ENCODE measurements at regions not wholly inside any gene's neighbourhood (a gene's known extent, or its start where the extent isn't known, plus 50 kb on each side); places are given as distances from the start of the nearest gene placed in this dataset.

GRCh38 chr11:13082588-13082987 is 73.5 kb downstream of the RASSF10 start:
- no peak for ATAC-seq
- POLR2A ChIA-PET: interaction anchor here (0.6 to 0.7 kb wide), 2 partner anchors 57 to 101 kb away, joined by 3 read pairs; no protein-coding TSS in a partner anchor
- in situ Hi-C loops (cut with MboI): no loop called here

More at GRCh38 chr11:13082588-13082987, 73.5 kb downstream of the RASSF10 start:
- H3K4me1 ChIP-seq (replicated peaks in 1 of 2; ENCODE audit: control insufficient read depth in 2 of 2, insufficient read depth in 2 of 2, low read length in 2 of 2): no peaks in the 10 kb centered on the region
- no peak for DNase-seq (ENCODE audit: extremely low read depth in 1 of 4, low spot score in 3 of 4)
- no peak overlapping the region for H3K4me2 ChIP-seq (ENCODE audit: insufficient read depth, low read length)
- H2AFZ ChIP-seq (ENCODE audit: low read depth, low read length): no peak overlapping the region
- BruUV-seq (replicated peaks): no TSS peak
- peaks cover 0 to 6% of the 10 kb centered on the region in 2 experiments; a peak in 1 of 5 replicates for H3K27me3 ChIP-seq (ENCODE audit: control insufficient read depth in 2 of 2, insufficient read depth in 2 of 2, low read length in 2 of 2)
- no peaks in the 10 kb centered on the region for H3K79me2 ChIP-seq (ENCODE audit: control insufficient read depth, insufficient read depth, low read length)
- no peak for FAIRE-seq
- H3K27ac ChIP-seq (ENCODE audit: extremely low read depth, low read depth, low read length): no peak overlapping the region
- no peaks in the 10 kb centered on the region for H3K9me3 ChIP-seq (replicated peaks; ENCODE audit: control insufficient read depth, insufficient read depth, low read depth, low read length)
- no peak for TF ChIP-seq ZNF347 (CRISPR knock-in tag; IDR thresholded peaks at IDR 0.05; ENCODE audit: low read depth)
- no peak for TF ChIP-seq KDM2B (CRISPR knock-in tag; IDR thresholded peaks at IDR 0.05)
- no peak for TF ChIP-seq HMGXB4 (CRISPR knock-in tag; IDR thresholded peaks at IDR 0.05)
- TF ChIP-seq ADNP (tag; IDR thresholded peaks at IDR 0.05): no peak
- no peak for TF ChIP-seq TAF9B (IDR thresholded peaks at IDR 0.05; ENCODE audit: partially characterized antibody)
- TF ChIP-seq ZNF3 (CRISPR knock-in tag; IDR thresholded peaks at IDR 0.05): no peak
- no peak for TF ChIP-seq ZEB2 (IDR thresholded peaks at IDR 0.05)
- TF ChIP-seq MTA3 (IDR thresholded peaks at IDR 0.05; ENCODE audit: borderline replicate concordance): no peak
- no peak for TF ChIP-seq OTX1 (CRISPR knock-in tag; IDR thresholded peaks at IDR 0.05)
- no peak for TF ChIP-seq CBX5 (IDR thresholded peaks at IDR 0.05; ENCODE audit: borderline replicate concordance, low read depth)
- TF ChIP-seq E2F6 (IDR thresholded peaks at IDR 0.05; ENCODE audit: borderline replicate concordance in 1 of 2, extremely low read depth in 1 of 2, insufficient read depth in 1 of 2, insufficient read length in 1 of 2, low read depth in 1 of 2, low read length in 1 of 2, poor library complexity in 1 of 2, severe bottlenecking in 1 of 2): no peak
- TF ChIP-seq AFF1 (IDR thresholded peaks at IDR 0.05; ENCODE audit: low read depth in 1 of 2, partially characterized antibody in 2 of 2): no peak
- no peak for TF ChIP-seq JUNB (CRISPR knock-in tag; conservative IDR thresholded peaks at IDR 0.05)
- TF ChIP-seq ZNF449 (CRISPR knock-in tag; IDR thresholded peaks at IDR 0.05): no peak
- TF ChIP-seq TBL1XR1 (IDR thresholded peaks at IDR 0.05; ENCODE audit: low read length in 2 of 2): no peak
- no peak for TF ChIP-seq LCOR (CRISPR knock-in tag; IDR thresholded peaks at IDR 0.05)
- no peak overlapping the region for H3K9ac ChIP-seq (ENCODE audit: insufficient read depth in 1 of 2, low read depth in 2 of 2, low read length in 2 of 2)
- no peak overlapping the region for H3K4me3 ChIP-seq
- 25% methylated on average over 1 of the region's 1 CpG for WGBS (ENCODE audit: insufficient coverage, low coverage, missing lambda C conversion rate)
- H3K36me3 ChIP-seq (ENCODE audit: control insufficient read depth, insufficient read depth, low read length): no peaks in the 10 kb centered on the region
- H3K9me1 ChIP-seq (ENCODE audit: control insufficient read depth, insufficient read depth, low read length): no peaks in the 10 kb centered on the region
- intact Hi-C loops (cut with micrococcal nuclease): no loop called here
- no peaks in the 10 kb centered on the region for H4K20me1 ChIP-seq (replicated peaks; ENCODE audit: control insufficient read depth, insufficient read depth, low read length)
- CTCF ChIA-PET (ENCODE audit: low intra/inter-chr PET ratio): no interaction called here
